CD14-positive monocyte (primary cell): ENCODE measurements at regions not wholly inside any gene's neighbourhood (a gene's known extent, or its start where the extent isn't known, plus 50 kb on each side); places are given as distances from the start of the nearest gene placed in this dataset.

Source experiments
- DNase-seq, 3 donors: peaks; one replicate each; pipeline ENCODE4 v3.0.0-alpha.2; 2011 to 2022
- H2AFZ ChIP-seq: 2 replicates; pipeline ENCODE4 v1.6.0; 2012; ENCODE audit warnings: mild to moderate bottlenecking, low read depth, low read length, inconsistent platforms; ENCODE audit not compliant: insufficient read depth, poor library complexity, severe bottlenecking
- H3K27ac ChIP-seq, 2 donors: 1 replicate in 1 of 2; 2 replicates in 1 of 2; pipeline ENCODE4 v1.5.1; 2012 to 2013; ENCODE audit warnings: low read length in 2 of 2, control low read depth in 1 of 2, inconsistent platforms in 1 of 2, low read depth in 1 of 2, mild to moderate bottlenecking in 1 of 2
- H3K27me3 ChIP-seq, 2 donors: one replicate each; pipeline versions ENCODE4 v1.6.0 to v1.6.1; 2011 to 2013; ENCODE audit warnings: low read length in 2 of 2; ENCODE audit not compliant: control insufficient read depth in 2 of 2, insufficient read depth in 2 of 2
- H3K36me3 ChIP-seq, 2 donors: replicated peaks in 1 of 2; 1 replicate in 1 of 2; 2 replicates in 1 of 2; pipeline versions ENCODE4 v1.5.1 to v1.6.1; 2012 to 2013; ENCODE audit warnings: low read length in 2 of 2, control low read depth in 1 of 2, inconsistent platforms in 1 of 2, mild to moderate bottlenecking in 1 of 2; ENCODE audit not compliant: insufficient read depth in 2 of 2, control insufficient read depth in 1 of 2
- H3K4me1 ChIP-seq, 2 donors: 1 replicate in 1 of 2; 2 replicates in 1 of 2; pipeline versions ENCODE4 v1.5.1 to v1.6.1; 2012 to 2013; ENCODE audit warnings: low read length in 2 of 2, control low read depth in 1 of 2, inconsistent platforms in 1 of 2, mild to moderate bottlenecking in 1 of 2, moderate library complexity in 1 of 2; ENCODE audit not compliant: insufficient read depth in 2 of 2, control insufficient read depth in 1 of 2
- H3K4me2 ChIP-seq: replicated peaks from 2 replicates; pipeline ENCODE3; 2012; ENCODE audit warnings: low read length, moderate library complexity, mild to moderate bottlenecking; ENCODE audit not compliant: poor library complexity, severe bottlenecking; ENCODE audit errors: extremely low read depth
- H3K4me3 ChIP-seq, 3 experiments: fragments of 200-600 bp in 1 of 3; sonication (generic) in 1 of 3; replicated peaks in 1 of 3; 1 replicate in 2 of 3; 2 replicates in 1 of 3; pipeline ENCODE4 v1.5.1; 2011 to 2013; ENCODE audit warnings: low read length in 3 of 3, mild to moderate bottlenecking in 3 of 3, control low read depth in 2 of 3, low read depth in 2 of 3, inconsistent platforms in 1 of 3, moderate library complexity in 1 of 3
- H3K79me2 ChIP-seq: 2 replicates; pipeline ENCODE4 v1.6.0; 2012; ENCODE audit warnings: mild to moderate bottlenecking, control low read depth, inconsistent platforms, low read length, moderate library complexity; ENCODE audit not compliant: insufficient read depth
- H3K9ac ChIP-seq: 2 replicates; pipeline ENCODE4 v1.6.0; 2017; ENCODE audit warnings: low read length, mild to moderate bottlenecking; ENCODE audit not compliant: insufficient read depth, poor library complexity, severe bottlenecking
- H3K9me3 ChIP-seq, 2 donors: replicated peaks in 1 of 2; 1 replicate in 1 of 2; 2 replicates in 1 of 2; pipeline versions ENCODE4 v1.5.1 to v1.6.1; 2012 to 2013; ENCODE audit warnings: low read length in 2 of 2, control low read depth in 1 of 2; ENCODE audit not compliant: control insufficient read depth in 1 of 2, insufficient read depth in 1 of 2
- H4K20me1 ChIP-seq: 2 replicates; pipeline ENCODE4 v1.6.0; 2012; ENCODE audit warnings: mild to moderate bottlenecking, low read length, control low read depth, moderate library complexity; ENCODE audit not compliant: insufficient read depth
- H3K27ac Mint-ChIP-seq, 7 donors: one replicate each; pipeline ENCODE4 v1.8.0; 2020; ENCODE audit warnings: mild to moderate bottlenecking in 7 of 7, mixed read lengths in 7 of 7, moderate library complexity in 6 of 7, inconsistent platforms in 2 of 7
- H3K27me3 Mint-ChIP-seq, 3 donors: one replicate each; pipeline ENCODE4 v1.8.0; 2021 to 2022; ENCODE audit warnings: low read depth in 3 of 3, mild to moderate bottlenecking in 3 of 3, mixed read lengths in 3 of 3, moderate library complexity in 3 of 3, inconsistent platforms in 1 of 3
- H3K36me3 Mint-ChIP-seq, 2 donors: one replicate each; pipeline ENCODE4 v1.8.0; 2020; ENCODE audit warnings: mixed read lengths in 2 of 2, inconsistent platforms in 1 of 2, mild to moderate bottlenecking in 1 of 2
- H3K4me1 Mint-ChIP-seq: one replicate; pipeline ENCODE4 v1.8.0; 2020; ENCODE audit warnings: mild to moderate bottlenecking, mixed read lengths
- H3K4me3 Mint-ChIP-seq, 2 donors: one replicate each; pipeline ENCODE4 v1.8.0; 2020; ENCODE audit warnings: mild to moderate bottlenecking in 2 of 2, mixed read lengths in 2 of 2, moderate library complexity in 1 of 2
- H3K9me3 Mint-ChIP-seq, 7 donors: one replicate each; pipeline ENCODE4 v1.8.0; 2020 to 2022; ENCODE audit warnings: mixed read lengths in 7 of 7, mild to moderate bottlenecking in 6 of 7, moderate library complexity in 6 of 7, inconsistent platforms in 2 of 7
- CTCF ChIP-seq: fragments of 200-600 bp; IDR thresholded peaks from one replicate; pipeline ENCODE4 v1.8.0; 2022; ENCODE audit warnings: antibody characterized with exemption, mild to moderate bottlenecking
- WGBS: methylation state at CpG from one replicate; pipeline ENCODE4 v1.1.5; 2013; ENCODE audit warnings: missing lambda C conversion rate; ENCODE audit not compliant: insufficient coverage; 5-methylcytosine and 5-hydroxymethylcytosine counted together
- intact Hi-C, 2 donors: fragments of 100-400 bp; cut with micrococcal nuclease; formaldehyde crosslinking; loops; one replicate each; pipeline versions ENCODE4 v1.15.0 to v1.15.1; 2023

- DNase-seq = no peak
- 100% methylated on average over 1 of the region's 3 CpGs for WGBS
Observed at GRCh38 chr11:81989093-81989492, 744.6 kb downstream of the FAM181B start.

DNA sequence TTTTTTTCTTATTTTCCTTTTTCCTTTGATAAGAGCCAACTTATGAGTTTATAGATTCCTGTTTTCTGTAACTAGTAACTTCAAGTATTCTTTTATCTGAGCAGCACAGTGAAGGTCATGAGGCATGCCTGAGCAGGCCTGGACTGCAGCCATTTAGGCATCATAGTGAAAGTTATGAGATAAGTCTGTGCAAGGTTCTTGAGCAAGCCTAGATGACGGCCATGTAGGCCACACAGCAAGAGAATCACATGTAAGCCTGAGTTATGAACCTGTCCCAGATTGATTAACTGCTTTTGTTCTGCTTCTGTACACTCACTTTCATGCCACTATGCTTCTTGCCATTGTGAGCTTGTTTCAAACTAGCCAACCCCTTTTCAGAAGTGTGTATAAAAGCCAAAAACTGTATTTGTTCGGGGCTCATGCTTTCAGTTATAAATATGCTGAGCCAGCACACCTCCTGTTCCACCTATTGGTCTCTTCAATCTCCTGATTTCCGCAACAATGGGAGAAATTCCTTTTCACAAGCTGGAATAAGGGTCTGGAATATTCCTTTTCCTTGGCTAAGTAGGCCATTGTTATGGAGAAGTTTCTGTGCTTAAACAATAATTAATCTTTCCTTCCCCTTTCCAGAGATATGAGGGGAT, 745.7 kb downstream of the FAM181B start:
- WGBS = no CpG with 5 or more reads among the region's 3 CpGs
- no peaks in the 10 kb centered on the region for H3K27me3 ChIP-seq
- no peak overlapping the region for H3K4me2 ChIP-seq
- no peak overlapping the region for H3K4me3 Mint-ChIP-seq
- H3K4me1 Mint-ChIP-seq = no peaks in the 10 kb centered on the region
- no peak overlapping the region for H3K9ac ChIP-seq
- H3K4me3 ChIP-seq = no peak overlapping the region
- peaks cover 3 to 22% (median 10%) of the 10 kb centered on the region in 7 donors for H3K9me3 Mint-ChIP-seq
- intact Hi-C loops = no loop called here
- H3K36me3 Mint-ChIP-seq = no peaks in the 10 kb centered on the region
- no peaks in the 10 kb centered on the region for H3K27me3 Mint-ChIP-seq
- TF ChIP-seq CTCF = no peak
- H3K36me3 ChIP-seq = no peaks in the 10 kb centered on the region
- no peaks in the 10 kb centered on the region for H3K4me1 ChIP-seq
- DNase-seq = no peak
- H3K27ac Mint-ChIP-seq = no peak overlapping the region
- no peaks in the 10 kb centered on the region for H3K79me2 ChIP-seq
- H3K9me3 ChIP-seq = peaks cover 17 to 27% of the 10 kb centered on the region in 2 donors
- H4K20me1 ChIP-seq = no peaks in the 10 kb centered on the region
- H3K27ac ChIP-seq = no peak overlapping the region
- H2AFZ ChIP-seq = no peak overlapping the region

More at GRCh38 chr11:81989093-81989492, 744.6 kb downstream of the FAM181B start:
- peaks cover 3 to 22% (median 10%) of the 10 kb centered on the region in 7 donors for H3K9me3 Mint-ChIP-seq
- no peak overlapping the region for H3K9ac ChIP-seq
- no peak overlapping the region for H3K4me2 ChIP-seq
- no peak overlapping the region for H3K4me3 ChIP-seq
- H3K79me2 ChIP-seq = no peaks in the 10 kb centered on the region
- no peaks in the 10 kb centered on the region for H3K36me3 Mint-ChIP-seq
- TF ChIP-seq CTCF = no peak
- H3K27me3 ChIP-seq = no peaks in the 10 kb centered on the region
- no peaks in the 10 kb centered on the region for H3K27me3 Mint-ChIP-seq
- no peaks in the 10 kb centered on the region for H3K4me1 ChIP-seq
- H3K27ac ChIP-seq = no peak overlapping the region
- no peaks in the 10 kb centered on the region for H4K20me1 ChIP-seq
- no peaks in the 10 kb centered on the region for H3K36me3 ChIP-seq
- no peak overlapping the region for H3K4me3 Mint-ChIP-seq
- intact Hi-C loops = no loop called here
- peaks cover 17 to 27% of the 10 kb centered on the region in 2 donors for H3K9me3 ChIP-seq
- H3K4me1 Mint-ChIP-seq = no peaks in the 10 kb centered on the region
- H2AFZ ChIP-seq = no peak overlapping the region
- no peak overlapping the region for H3K27ac Mint-ChIP-seq
